Endothelial cell of umbilical vein (primary cell): ENCODE measurements at regions not wholly inside any gene's neighbourhood (a gene's known extent, or its start where the extent isn't known, plus 50 kb on each side); places are given as distances from the start of the nearest gene placed in this dataset.

Experiments
- BruUV-seq: library from RNA; stranded (reverse); fragments of 400-500 nt; replicated peaks from 2 replicates; lab custom pipeline; 2021; lab: Mats Ljungman, UMichigan
- CTCF ChIA-PET: fragments of 300-600, 350-600 bp; sonication (Branson Sonifier 250); formaldehyde crosslinking; loops from one replicate; lab custom pipeline; 2021; ENCODE audit warnings: antibody characterized with exemption, inconsistent platforms; lab: Charles Lee
- POLR2A ChIA-PET: fragments of 300-600, 350-600 bp; sonication (Branson Sonifier 250); formaldehyde crosslinking; loops from one replicate; lab custom pipeline; 2021; ENCODE audit warnings: antibody characterized with exemption, inconsistent platforms; lab: Charles Lee
- DNase-seq: peaks from one replicate; pipeline ENCODE4 v3.0.0-alpha.2; 2011; ENCODE audit warnings: low read depth, low spot score
- FAIRE-seq: peaks from 2 replicates; lab custom pipeline; 2011; peaks lifted over from hg19 to GRCh38; lab: Jason Lieb, UNC
- H2AFZ ChIP-seq: 2 replicates; pipeline ENCODE4 v1.6.0; 2012; ENCODE audit warnings: low read depth, low read length, control low read depth, inconsistent platforms
- H3K27ac ChIP-seq: 2 replicates; pipeline ENCODE4 v1.5.1; 2011; ENCODE audit warnings: low read depth, mild to moderate bottlenecking, control low read depth, low read length, moderate library complexity; ENCODE audit not compliant: insufficient read depth
- H3K27me3 ChIP-seq, 2 experiments: 2 replicates each; pipeline versions ENCODE4 v1.6.0 to v1.6.1; 2011; ENCODE audit warnings: low read length in 2 of 2, mixed read lengths in 1 of 2; ENCODE audit not compliant: control insufficient read depth in 2 of 2, insufficient read depth in 2 of 2
- H3K36me3 ChIP-seq, 2 experiments: 2 replicates in 1 of 2; 3 replicates in 1 of 2; pipeline ENCODE4 v1.5.1; 2011; ENCODE audit warnings: low read length in 2 of 2, mild to moderate bottlenecking in 1 of 2, moderate library complexity in 1 of 2; ENCODE audit not compliant: control insufficient read depth in 2 of 2, insufficient read depth in 2 of 2; ENCODE audit errors: extremely low read depth in 1 of 2
- H3K4me1 ChIP-seq: 3 replicates; pipeline ENCODE4 v1.5.1; 2011; ENCODE audit warnings: mild to moderate bottlenecking, low read length; ENCODE audit not compliant: control insufficient read depth, insufficient read depth; ENCODE audit errors: extremely low read depth
- H3K4me2 ChIP-seq: 2 replicates; pipeline ENCODE4 v1.6.1; 2011; ENCODE audit warnings: low read length, control low read depth, mixed read lengths; ENCODE audit not compliant: insufficient read depth
- H3K4me3 ChIP-seq, 3 experiments: fragments of 200-600 bp in 1 of 3; sonication (generic), shearing (Covaris generic) in 1 of 3; replicated peaks in 1 of 3; 2 replicates each; pipeline ENCODE4 v1.5.1; 2011 to 2016; ENCODE audit warnings: control low read depth in 3 of 3, low read length in 3 of 3, mild to moderate bottlenecking in 2 of 3, inconsistent platforms in 1 of 3, low read depth in 1 of 3, moderate library complexity in 1 of 3; ENCODE audit not compliant: insufficient read depth in 1 of 3
- H3K79me2 ChIP-seq: 2 replicates; pipeline ENCODE4 v1.6.0; 2012; ENCODE audit warnings: low read length, inconsistent platforms; ENCODE audit not compliant: control insufficient read depth, insufficient read depth
- H3K9ac ChIP-seq: replicated peaks from 2 replicates; pipeline ENCODE3; 2011; ENCODE audit warnings: low read length, control low read depth; ENCODE audit not compliant: insufficient read depth; ENCODE audit errors: extremely low read depth
- H3K9me1 ChIP-seq: replicated peaks from 3 replicates; pipeline ENCODE4 v1.6.0; 2011; ENCODE audit warnings: mild to moderate bottlenecking, low read length; ENCODE audit not compliant: control insufficient read depth, insufficient read depth; ENCODE audit errors: extremely low read depth
- H3K9me3 ChIP-seq: replicated peaks from 2 replicates; pipeline ENCODE4 v1.5.1; 2012; ENCODE audit warnings: low read length, inconsistent platforms; ENCODE audit not compliant: control insufficient read depth, insufficient read depth
- H4K20me1 ChIP-seq: replicated peaks from 2 replicates; pipeline ENCODE3; 2011; ENCODE audit warnings: mild to moderate bottlenecking, low read length; ENCODE audit not compliant: control insufficient read depth, insufficient read depth; ENCODE audit errors: extremely low read depth
- EZH2 ChIP-seq: IDR thresholded peaks from 2 replicates; pipeline ENCODE4 v1.6.1; 2012; ENCODE audit warnings: borderline replicate concordance, low read depth, mild to moderate bottlenecking, moderate library complexity, low read length, inconsistent platforms; ENCODE audit not compliant: severe bottlenecking
- FOS ChIP-seq: IDR thresholded peaks from 2 replicates; pipeline ENCODE4 v1.6.1; 2011; ENCODE audit warnings: mild to moderate bottlenecking, low read length, moderate library complexity, borderline replicate concordance; ENCODE audit not compliant: insufficient read depth
- GATA2 ChIP-seq: IDR thresholded peaks from 2 replicates; pipeline ENCODE4 v1.7.0; 2011; ENCODE audit warnings: low read depth, mild to moderate bottlenecking, moderate library complexity, mixed read lengths, low read length; ENCODE audit not compliant: insufficient read length, insufficient read depth
- JUN ChIP-seq: IDR thresholded peaks from 2 replicates; pipeline ENCODE4 v1.6.1; 2011; ENCODE audit warnings: borderline replicate concordance, low read depth; ENCODE audit not compliant: insufficient read length, insufficient read depth
- MAX ChIP-seq: IDR thresholded peaks from 2 replicates; pipeline ENCODE4 v1.6.1; 2011; ENCODE audit not compliant: insufficient read depth, insufficient read length
- MYC ChIP-seq: IDR thresholded peaks from one replicate; pipeline ENCODE4 v1.6.1; 2011; ENCODE audit warnings: mild to moderate bottlenecking, low read depth, low read length
- POLR2A ChIP-seq: IDR thresholded peaks from 2 replicates; pipeline ENCODE4 v1.6.1; 2012; ENCODE audit warnings: low read depth, mild to moderate bottlenecking, control low read depth, low read length
- POLR2AphosphoS5 ChIP-seq: IDR thresholded peaks from 2 replicates; pipeline ENCODE4 v1.6.1; 2012; ENCODE audit warnings: low read depth, mild to moderate bottlenecking, control low read depth, low read length, moderate library complexity; ENCODE audit not compliant: insufficient read depth
- dilution Hi-C: fragments of 300-500 bp; cut with MboI; formaldehyde crosslinking; loops from one replicate; pipeline ENCODE4 v1.15.0; 2019; ENCODE audit warnings: low sequenced_read_pairs; ENCODE audit not compliant: extremely low pct_ligation_motif_present
- intact Hi-C: fragments of 100-400 bp; cut with micrococcal nuclease; formaldehyde crosslinking; loops from one replicate; pipeline ENCODE4 v1.10.0; 2022
- TF ChIP-seq, protein P1 (sequence below), 2 donors: IDR thresholded peaks; 1 replicate in 1 of 2; 2 replicates in 1 of 2; pipeline ENCODE4 v1.5.1; 2011; ENCODE audit warnings: low read length in 2 of 2, mild to moderate bottlenecking in 2 of 2, moderate library complexity in 2 of 2, control low read depth in 1 of 2, inconsistent platforms in 1 of 2, low read depth in 1 of 2; ENCODE audit not compliant: insufficient read depth in 1 of 2; ENCODE audit errors: extremely low read depth in 1 of 2

GRCh38 chr18:30917651-30918050, 124.9 kb downstream of the DSC3 start:
- no peaks in the 10 kb centered on the region for H3K9me3 ChIP-seq
- H3K27me3 ChIP-seq = no peaks in the 10 kb centered on the region
- H3K4me1 ChIP-seq = peaks cover 3% of the 10 kb centered on the region
- CTCF ChIA-PET = no interaction called here
- no peaks in the 10 kb centered on the region for H3K79me2 ChIP-seq
- no peaks in the 10 kb centered on the region for H3K36me3 ChIP-seq
- no peak overlapping the region for H2AFZ ChIP-seq
- no peaks in the 10 kb centered on the region for H3K9me1 ChIP-seq
- POLR2A ChIA-PET = no interaction called here
- dilution Hi-C loops = no loop called here
- no peak overlapping the region for H3K4me2 ChIP-seq
- H3K9ac ChIP-seq = no peak overlapping the region
- FAIRE-seq (no peak), DNase-seq (no peak)
- intact Hi-C loops = no loop called here
- no peak overlapping the region for H3K27ac ChIP-seq
- H3K4me3 ChIP-seq = no peak overlapping the region
- no TSS peak for BruUV-seq
- H4K20me1 ChIP-seq = no peaks in the 10 kb centered on the region
- TF ChIP-seq GATA2 (no peak), MYC (no peak), MAX (no peak), POLR2A (no peak), POLR2AphosphoS5 (no peak), FOS (no peak), EZH2 (no peak), JUN (no peak)
- TF ChIP-seq, protein P1, sequence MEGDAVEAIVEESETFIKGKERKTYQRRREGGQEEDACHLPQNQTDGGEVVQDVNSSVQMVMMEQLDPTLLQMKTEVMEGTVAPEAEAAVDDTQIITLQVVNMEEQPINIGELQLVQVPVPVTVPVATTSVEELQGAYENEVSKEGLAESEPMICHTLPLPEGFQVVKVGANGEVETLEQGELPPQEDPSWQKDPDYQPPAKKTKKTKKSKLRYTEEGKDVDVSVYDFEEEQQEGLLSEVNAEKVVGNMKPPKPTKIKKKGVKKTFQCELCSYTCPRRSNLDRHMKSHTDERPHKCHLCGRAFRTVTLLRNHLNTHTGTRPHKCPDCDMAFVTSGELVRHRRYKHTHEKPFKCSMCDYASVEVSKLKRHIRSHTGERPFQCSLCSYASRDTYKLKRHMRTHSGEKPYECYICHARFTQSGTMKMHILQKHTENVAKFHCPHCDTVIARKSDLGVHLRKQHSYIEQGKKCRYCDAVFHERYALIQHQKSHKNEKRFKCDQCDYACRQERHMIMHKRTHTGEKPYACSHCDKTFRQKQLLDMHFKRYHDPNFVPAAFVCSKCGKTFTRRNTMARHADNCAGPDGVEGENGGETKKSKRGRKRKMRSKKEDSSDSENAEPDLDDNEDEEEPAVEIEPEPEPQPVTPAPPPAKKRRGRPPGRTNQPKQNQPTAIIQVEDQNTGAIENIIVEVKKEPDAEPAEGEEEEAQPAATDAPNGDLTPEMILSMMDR (IDR thresholded peaks at IDR 0.05; ENCODE audit: extremely low read depth in 1 of 2, insufficient read depth in 1 of 2, low read depth in 1 of 2, low read length in 2 of 2) = no peak
